MM.1S (cell line): ENCODE measurements at regions not wholly inside any gene's neighbourhood (a gene's known extent, or its start where the extent isn't known, plus 50 kb on each side); places are given as distances from the start of the nearest gene placed in this dataset.

Experiments used
- CTCF ChIP-seq: fragments of 300-600 bp; sonication (generic); IDR thresholded peaks from 2 replicates; pipeline ENCODE4 v1.5.1; 2016; ENCODE audit warnings: antibody characterized with exemption, low read length, mixed read lengths
- EZH2 ChIP-seq: fragments of 300-600 bp; sonication (generic); optimal IDR thresholded peaks from 2 replicates; pipeline ENCODE3; 2017; ENCODE audit warnings: low read depth, mild to moderate bottlenecking, antibody characterized with exemption, low read length, mixed read lengths

- TF ChIP-seq CTCF (no peak), EZH2 (no peak)
Measured at GRCh38 chr2:6140509-6140908, 448.3 kb downstream of the SOX11 start.
